Tibial artery (tissue), 4 donors: ENCODE measurements at regions not wholly inside any gene's neighbourhood (a gene's known extent, or its start where the extent isn't known, plus 50 kb on each side); places are given as distances from the start of the nearest gene placed in this dataset.

Experiments used
- DNase-seq, 2 donors: peaks; one replicate each; pipeline ENCODE4 v3.0.0-alpha.2; 2019
- H3K27ac ChIP-seq, 2 donors: fragments of 200-600 bp; sonication (generic) in 1 of 2; 1 replicate in 1 of 2; 2 replicates in 1 of 2; pipeline ENCODE4 v1.5.1; 2018 to 2019; ENCODE audit warnings: mild to moderate bottlenecking in 1 of 2
- H3K27me3 ChIP-seq, 2 donors: fragments of 200-600 bp; sonication (generic) in 1 of 2; one replicate each; pipeline versions ENCODE4 v1.5.1 to v1.6.0; 2016 to 2019
- H3K36me3 ChIP-seq, 3 donors: fragments of 200-600 bp; sonication (generic) in 2 of 3; one replicate each; pipeline ENCODE4 v1.5.1; 2016 to 2019; ENCODE audit warnings: mild to moderate bottlenecking in 2 of 3
- H3K4me1 ChIP-seq, 4 donors: fragments of 200-600 bp; sonication (generic) in 2 of 4; 1 replicate in 3 of 4; 2 replicates in 1 of 4; pipeline ENCODE4 v1.5.1; 2016 to 2019
- H3K4me3 ChIP-seq, 2 donors: fragments of 200-600 bp; sonication (generic) in 1 of 2; 1 replicate in 1 of 2; 2 replicates in 1 of 2; pipeline ENCODE4 v1.5.1; 2018 to 2019; ENCODE audit warnings: mild to moderate bottlenecking in 2 of 2
- H3K9me3 ChIP-seq, 3 donors: fragments of 200-600 bp; sonication (generic) in 1 of 3; one replicate each; pipeline ENCODE4 v1.5.1; 2016 to 2019
- CTCF ChIP-seq, 2 experiments: fragments of 200-600 bp in 1 of 2; fragments of 450-650 bp in 1 of 2; IDR thresholded peaks; one replicate each; pipeline ENCODE4 v1.5.1; 2017 to 2019; ENCODE audit warnings: antibody characterized with exemption in 2 of 2, mild to moderate bottlenecking in 1 of 2, moderate library complexity in 1 of 2
- intact Hi-C: fragments of 100-400 bp; cut with DNase I; formaldehyde crosslinking; loops from one replicate; pipeline ENCODE4 v1.15.0; 2023; ENCODE audit warnings: low total_unique reads

- no peaks in the 10 kb centered on the region for H3K27me3 ChIP-seq
- H3K9me3 ChIP-seq: no peaks in the 10 kb centered on the region
- no peak for TF ChIP-seq CTCF (IDR thresholded peaks at IDR 0.05)
- peaks cover 0 to 79% (median 66%) of the 10 kb centered on the region in 4 donors for H3K4me1 ChIP-seq
- no peak overlapping the region for H3K4me3 ChIP-seq
- peak overlapping the region; percentile 84 to 88 for H3K27ac ChIP-seq
- intact Hi-C loops: no loop called here
- DNase-seq: peak; percentile 89 to 90
- no peaks in the 10 kb centered on the region for H3K36me3 ChIP-seq
Observed at GRCh38 chr2:42961385-42961811, 169.0 kb upstream of the HAAO start.

- Histone ChIP-seq H3K36me3 (no peaks in the 10 kb centered on the region), H3K27me3 (no peaks in the 10 kb centered on the region), H3K4me3 (no peak overlapping the region), H3K9me3 (no peaks in the 10 kb centered on the region), H3K27ac (peak overlapping the region; percentile 84 to 88), H3K4me1 (peaks cover 0 to 79% (median 66%) of the 10 kb centered on the region in 4 donors)
- no peak for DNase-seq
- no peak for TF ChIP-seq CTCF (IDR thresholded peaks at IDR 0.05)
- intact Hi-C loops: no loop called here
Observed at GRCh38 chr2:42960842-42961180, 168.4 kb upstream of the HAAO start.

GRCh38 chr2:42960002-42960841 is 167.8 kb upstream of the HAAO start:
- intact Hi-C loops: no loop called here
- no peak overlapping the region for H3K4me3 ChIP-seq
- H3K27ac ChIP-seq: peak overlapping the region; percentile 84 to 88
- peaks cover 0 to 77% (median 66%) of the 10 kb centered on the region in 4 donors for H3K4me1 ChIP-seq
- no peaks in the 10 kb centered on the region for H3K9me3 ChIP-seq
- no peak for DNase-seq
- no peak for TF ChIP-seq CTCF (IDR thresholded peaks at IDR 0.05)
- H3K36me3 ChIP-seq: no peaks in the 10 kb centered on the region
- no peaks in the 10 kb centered on the region for H3K27me3 ChIP-seq

- H3K36me3 ChIP-seq: no peaks in the 10 kb centered on the region
- H3K9me3 ChIP-seq: no peaks in the 10 kb centered on the region
- intact Hi-C loops: loop anchor here (5.0 kb wide), 1 partner anchor 273 kb away; no protein-coding TSS in a partner anchor
- H3K27me3 ChIP-seq: no peaks in the 10 kb centered on the region
- no peak overlapping the region for H3K4me3 ChIP-seq
- peak overlapping the region; percentile 84 to 88 for H3K27ac ChIP-seq
- TF ChIP-seq CTCF (IDR thresholded peaks at IDR 0.05): no peak
- peaks cover 0 to 77% (median 60%) of the 10 kb centered on the region in 4 donors for H3K4me1 ChIP-seq
- peak; percentile 83 to 87 for DNase-seq
Observed at GRCh38 chr2:42959234-42960001, 167.0 kb upstream of the HAAO start.

- no peaks in the 10 kb centered on the region for H3K9me3 ChIP-seq
- no peaks in the 10 kb centered on the region for H3K36me3 ChIP-seq
- no peak overlapping the region for H3K4me3 ChIP-seq
- intact Hi-C loops: loop anchor here (5.0 kb wide), 1 partner anchor 274 kb away; no protein-coding TSS in a partner anchor
- peak overlapping the region; percentile 84 to 88 for H3K27ac ChIP-seq
- peaks cover 0 to 77% (median 61%) of the 10 kb centered on the region in 4 donors for H3K4me1 ChIP-seq
- DNase-seq: no peak
- H3K27me3 ChIP-seq: no peaks in the 10 kb centered on the region
- no peak for TF ChIP-seq CTCF (IDR thresholded peaks at IDR 0.05)
Observed at GRCh38 chr2:42958741-42959233, 166.4 kb upstream of the HAAO start.
